NCI-H146 treated with DMSO at 0.1 percent for 48 hours (cell line): ENCODE measurements at regions not wholly inside any gene's neighbourhood (a gene's known extent, or its start where the extent isn't known, plus 50 kb on each side); places are given as distances from the start of the nearest gene placed in this dataset.

Experiments used
- DNase-seq: peaks from one replicate; lab custom pipeline; 2025; ENCODE audit not compliant: unreplicated experiment; lab: John Stamatoyannopoulos, UW

GRCh38 chr16:35365675-35366074, 1906.3 kb downstream of the TP53TG3F start:
- no peak for DNase-seq

GRCh38 chr16:35370617-35371016, 1911.2 kb downstream of the TP53TG3F start:
- DNase-seq: no peak

GRCh38 chr16:35377142-35377541, 1917.7 kb downstream of the TP53TG3F start:
- no peak for DNase-seq

- DNase-seq: no peak
Measured at GRCh38 chr16:35386619-35387018, 1927.2 kb downstream of the TP53TG3F start.

GRCh38 chr16:35391328-35391727, 1931.9 kb downstream of the TP53TG3F start:
- peak; percentile 22 for DNase-seq

GRCh38 chr16:35398180-35398579, 1938.8 kb downstream of the TP53TG3F start:
- no peak for DNase-seq

- DNase-seq: no peak
Measured at GRCh38 chr16:35399133-35399532, 1939.7 kb downstream of the TP53TG3F start.

GRCh38 chr16:35404273-35404672, 1944.9 kb downstream of the TP53TG3F start:
- no peak for DNase-seq

- no peak for DNase-seq
Measured at GRCh38 chr16:35405526-35405925, 1946.1 kb downstream of the TP53TG3F start.

GRCh38 chr16:35409503-35409902, 1950.1 kb downstream of the TP53TG3F start:
- no peak for DNase-seq

- DNase-seq: no peak
Measured at GRCh38 chr16:35410438-35410837, 1951.0 kb downstream of the TP53TG3F start.

- DNase-seq: no peak
Measured at GRCh38 chr16:35411156-35411555, 1951.7 kb downstream of the TP53TG3F start.

GRCh38 chr16:35414139-35414538, 1954.7 kb downstream of the TP53TG3F start:
- no peak for DNase-seq

- no peak for DNase-seq
Measured at GRCh38 chr16:35414563-35414962, 1955.2 kb downstream of the TP53TG3F start.

- no peak for DNase-seq
Measured at GRCh38 chr16:35425270-35425669, 1965.9 kb downstream of the TP53TG3F start.

GRCh38 chr16:35431829-35432663, 1972.6 kb downstream of the TP53TG3F start:
- no peak for DNase-seq

GRCh38 chr16:35440875-35441274, 1981.5 kb downstream of the TP53TG3F start:
- no peak for DNase-seq

- no peak for DNase-seq
Measured at GRCh38 chr16:35447010-35447558, 1987.7 kb downstream of the TP53TG3F start.

GRCh38 chr16:35449663-35450062, 1990.3 kb downstream of the TP53TG3F start:
- no peak for DNase-seq

- no peak for DNase-seq
Measured at GRCh38 chr16:35450648-35451047, 1991.2 kb downstream of the TP53TG3F start.

- no peak for DNase-seq
Measured at GRCh38 chr16:35452471-35452870, 1993.1 kb downstream of the TP53TG3F start.

GRCh38 chr16:35463358-35463757, 2003.9 kb downstream of the TP53TG3F start:
- no peak for DNase-seq

GRCh38 chr16:35480361-35480760, 2020.9 kb downstream of the TP53TG3F start:
- DNase-seq: no peak
